COLO668 (cell line): ENCODE measurements at regions not wholly inside any gene's neighbourhood (a gene's known extent, or its start where the extent isn't known, plus 50 kb on each side); places are given as distances from the start of the nearest gene placed in this dataset.
A peak's percentile ranks its signal among the peaks of the same experiment; 100 is the strongest.

Experiments used
- DNase-seq: peaks from one replicate; lab custom pipeline; 2025; ENCODE audit not compliant: unreplicated experiment; lab: John Stamatoyannopoulos, UW

DNA sequence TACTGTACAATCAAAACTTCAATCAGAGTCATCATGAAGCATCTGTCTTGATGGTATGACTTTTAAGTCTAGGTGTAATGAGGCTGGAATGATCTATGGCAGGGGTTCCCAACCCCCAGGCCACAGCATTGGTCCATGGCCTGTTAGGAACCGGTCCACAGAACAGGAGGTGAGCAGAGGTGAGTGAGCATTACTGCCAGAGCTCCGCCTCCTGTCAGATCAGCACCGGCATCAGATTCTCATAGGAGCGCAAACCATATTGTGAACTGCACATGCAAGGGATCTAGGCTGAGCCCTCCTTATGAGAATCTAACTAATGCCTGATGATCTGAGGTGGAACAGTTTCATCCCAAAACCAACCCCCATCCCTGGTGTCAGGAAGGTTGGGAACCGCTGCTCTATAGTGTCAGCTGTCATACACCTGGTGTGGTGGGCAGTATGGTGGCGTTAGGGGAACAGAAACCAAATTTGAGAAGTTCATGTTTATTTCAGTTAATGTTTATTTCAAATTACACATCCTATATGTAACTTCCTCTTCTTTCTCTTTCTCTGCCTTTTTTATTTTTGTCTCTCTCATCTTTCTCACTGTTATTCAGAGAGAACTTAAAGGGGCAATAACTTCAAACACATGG is 432.6 kb downstream of the TNS3 start:
- no peak for DNase-seq

DNA sequence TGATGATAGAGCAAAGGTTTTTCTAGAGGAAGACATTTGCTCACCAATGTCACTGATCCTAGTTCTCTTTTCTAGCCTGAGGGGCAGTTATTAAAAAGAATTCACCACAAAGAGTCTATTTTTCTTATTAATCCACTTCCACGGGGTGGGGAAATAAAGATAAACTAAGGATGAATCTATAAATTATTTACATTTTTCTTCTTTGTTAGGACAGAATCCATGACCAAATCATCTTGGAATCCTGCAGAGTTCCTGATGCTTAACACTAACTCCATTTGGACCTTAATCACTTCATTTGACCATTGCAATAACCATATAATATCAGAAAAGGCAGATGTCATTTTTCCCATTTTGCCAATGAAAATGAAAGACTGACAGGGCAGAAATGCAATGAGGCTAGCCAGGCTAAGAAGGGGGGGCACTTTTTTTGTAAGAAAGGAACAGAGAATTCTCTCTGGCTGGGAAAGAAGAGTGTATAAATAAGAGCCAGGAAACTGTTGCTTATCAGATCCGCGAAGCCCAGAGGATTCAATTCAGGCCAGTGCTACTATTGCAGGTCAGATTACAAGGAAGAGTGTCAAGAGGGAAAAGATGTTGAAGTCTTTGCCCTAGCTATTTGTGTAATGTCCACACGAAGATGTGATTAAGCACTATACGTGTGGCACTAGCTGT is 433.2 kb downstream of the TNS3 start:
- no peak for DNase-seq

DNA sequence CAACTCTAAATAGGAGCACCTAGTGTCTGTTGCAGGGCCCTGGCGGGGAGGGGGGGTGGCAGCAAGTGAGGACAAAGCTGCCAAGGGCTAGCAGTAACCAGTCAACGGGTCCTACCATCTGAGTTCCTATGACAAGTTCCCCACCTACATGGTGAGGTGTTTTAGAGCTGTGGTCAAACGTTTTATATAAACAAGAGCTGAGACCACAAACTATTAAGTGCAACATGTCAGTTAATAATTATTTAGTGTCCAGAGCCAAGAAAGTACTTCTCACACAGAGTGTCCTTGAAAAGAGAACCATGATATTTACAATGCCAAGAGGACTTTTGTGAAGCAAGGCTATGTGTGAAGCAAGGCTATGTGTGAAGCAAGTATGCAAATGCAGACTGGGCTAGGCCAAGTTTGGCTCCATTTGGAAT is 434.7 kb downstream of the TNS3 start:
- DNase-seq: no peak

DNA sequence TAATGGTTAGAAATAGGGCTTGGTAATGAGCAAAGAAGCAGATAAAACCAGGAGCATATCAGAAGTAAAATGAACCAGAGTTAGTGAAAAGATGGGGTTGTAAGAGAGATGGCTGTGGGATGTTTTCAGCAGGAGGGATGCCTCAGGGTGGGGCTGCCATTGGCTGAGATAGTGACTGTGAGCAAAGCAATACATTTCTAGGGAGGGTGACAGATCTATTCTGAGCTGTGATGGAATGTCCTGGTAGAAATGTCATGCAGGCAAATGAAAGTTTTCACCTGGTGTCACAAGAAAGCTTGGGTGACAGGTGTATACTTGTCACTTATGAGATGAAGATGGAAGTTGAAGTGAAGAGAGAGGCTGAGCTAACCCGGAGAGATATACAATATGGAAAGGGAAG is 435.9 kb downstream of the TNS3 start:
- DNase-seq: no peak

DNA sequence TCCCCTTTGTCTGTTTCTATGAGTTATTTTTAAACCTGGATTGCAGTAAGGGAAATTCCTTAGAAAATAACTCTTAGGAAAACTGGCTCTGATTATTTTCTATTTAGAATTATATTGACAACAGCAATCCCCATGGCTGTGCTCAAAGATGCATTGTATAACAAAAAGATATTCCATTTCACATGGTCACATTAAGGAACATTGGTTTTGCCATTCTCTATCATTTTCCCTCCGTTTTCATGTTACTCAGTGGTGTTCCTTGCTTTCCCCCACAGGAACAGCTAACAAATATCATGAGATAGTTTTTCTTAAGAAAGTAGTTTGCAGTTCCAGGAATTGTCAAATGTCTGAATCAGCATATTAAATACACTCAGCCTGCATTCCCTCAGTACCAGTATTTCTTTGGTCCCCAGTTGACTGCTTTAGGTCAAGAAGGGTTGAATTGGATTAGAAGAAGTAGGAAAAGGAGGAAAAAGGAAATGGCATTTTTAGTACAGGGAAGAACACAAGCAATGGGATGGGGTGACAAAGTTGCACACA is 436.7 kb downstream of the TNS3 start:
- DNase-seq: no peak

DNA sequence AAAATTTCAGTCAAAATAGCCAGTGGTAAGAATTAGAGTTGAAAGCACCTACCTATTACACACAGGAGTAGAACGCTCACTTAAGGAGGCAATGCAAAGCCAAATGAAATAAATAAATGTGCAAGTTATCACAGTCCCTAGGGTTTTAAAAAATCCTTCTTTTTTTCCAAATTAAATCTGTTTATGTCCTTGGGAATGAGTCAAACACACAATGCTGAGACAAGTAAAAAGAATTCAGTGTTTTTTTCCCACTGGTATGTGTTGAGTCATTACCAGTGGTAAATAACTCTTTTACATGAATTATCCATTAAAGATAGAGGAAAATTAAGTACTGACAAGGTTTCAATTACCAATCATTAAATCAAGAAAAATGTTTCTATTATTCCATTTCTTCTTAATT is 438.6 kb downstream of the TNS3 start:
- no peak for DNase-seq

DNA sequence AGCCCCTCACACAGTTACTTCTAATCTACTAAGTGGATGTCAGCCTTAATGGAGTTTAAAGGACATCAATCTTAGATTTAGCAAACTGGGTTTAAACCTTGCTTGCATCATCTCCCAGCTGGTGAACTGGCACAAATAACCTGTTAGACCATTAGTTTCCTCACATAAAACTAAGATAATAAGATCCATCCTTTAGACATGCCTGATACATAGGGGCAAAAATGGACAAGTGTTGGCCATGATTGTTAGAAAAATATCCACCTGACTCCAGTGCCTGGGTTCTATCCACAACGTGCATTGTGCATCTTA is 439.1 kb downstream of the TNS3 start:
- no peak for DNase-seq

DNA sequence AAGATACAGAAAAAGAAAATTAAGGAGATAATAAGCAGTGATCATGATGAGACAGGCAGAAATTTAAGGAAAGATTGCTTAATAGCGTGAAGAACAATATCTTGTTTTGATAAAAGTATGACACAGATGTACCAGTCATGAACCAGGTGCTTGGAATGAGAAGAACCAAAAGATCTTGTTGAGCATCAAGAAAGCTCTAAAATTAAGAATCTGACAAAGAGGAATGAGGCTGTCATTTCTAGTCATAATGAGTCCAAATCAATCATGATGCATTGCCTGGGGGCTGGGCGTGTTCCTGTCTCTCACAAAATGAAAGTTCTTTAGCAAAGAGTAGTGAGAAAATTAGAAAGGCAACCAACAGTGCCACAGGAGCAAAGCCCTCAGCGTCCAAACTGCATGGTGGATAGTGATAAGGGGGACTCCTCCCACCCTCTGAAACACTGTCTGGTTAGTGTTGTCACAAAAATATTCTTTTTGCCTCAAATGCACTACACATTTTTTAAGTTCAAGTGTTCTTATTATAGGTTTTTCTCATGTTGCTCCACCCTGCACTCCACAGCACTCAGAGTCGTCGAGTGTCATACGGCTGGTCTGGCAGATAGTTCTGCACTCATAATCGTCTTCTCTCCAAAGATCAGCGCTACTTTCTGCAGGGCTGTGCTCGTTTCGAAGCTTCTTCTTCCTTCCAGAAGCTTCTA is 439.6 kb downstream of the TNS3 start:
- DNase-seq: no peak

DNA sequence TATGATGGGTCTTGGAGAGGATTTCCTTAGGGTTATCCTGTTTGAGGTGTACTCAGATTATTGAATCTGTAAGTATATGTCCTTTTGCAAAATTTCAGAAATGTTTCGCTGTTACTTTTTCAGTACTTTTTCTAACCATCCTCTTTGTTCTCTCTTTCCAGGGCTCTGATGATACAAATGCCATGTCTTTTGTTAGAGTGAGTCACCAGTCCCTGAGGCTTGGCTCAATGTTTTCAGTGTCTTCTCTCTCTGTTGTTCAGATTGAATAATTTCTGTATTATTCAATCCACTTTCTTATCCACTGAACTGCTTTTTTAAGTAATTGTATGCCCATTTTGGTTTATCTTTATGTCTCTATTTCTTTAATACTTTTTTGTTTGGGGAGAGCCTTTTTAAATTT is 449.4 kb downstream of the TNS3 start:
- no peak for DNase-seq

DNA sequence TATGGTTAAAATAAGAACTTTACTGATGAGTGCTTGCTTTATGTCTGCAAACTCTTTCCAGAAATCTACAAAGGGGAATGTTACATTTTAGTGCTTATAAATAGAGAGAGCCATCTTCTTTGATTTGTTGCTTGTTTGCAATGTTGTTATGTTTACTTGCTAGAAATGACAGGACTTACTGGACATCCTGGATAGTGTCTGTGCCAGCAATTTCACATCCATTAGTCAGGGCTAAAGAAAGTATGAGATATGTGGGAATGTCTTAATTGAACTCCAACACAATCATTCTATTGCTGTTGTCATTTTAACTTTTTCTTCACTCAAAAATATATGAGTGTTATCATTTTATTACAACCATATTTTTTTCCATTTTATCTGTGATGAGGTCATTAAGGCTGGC is 453.2 kb downstream of the TNS3 start:
- DNase-seq: no peak

DNA sequence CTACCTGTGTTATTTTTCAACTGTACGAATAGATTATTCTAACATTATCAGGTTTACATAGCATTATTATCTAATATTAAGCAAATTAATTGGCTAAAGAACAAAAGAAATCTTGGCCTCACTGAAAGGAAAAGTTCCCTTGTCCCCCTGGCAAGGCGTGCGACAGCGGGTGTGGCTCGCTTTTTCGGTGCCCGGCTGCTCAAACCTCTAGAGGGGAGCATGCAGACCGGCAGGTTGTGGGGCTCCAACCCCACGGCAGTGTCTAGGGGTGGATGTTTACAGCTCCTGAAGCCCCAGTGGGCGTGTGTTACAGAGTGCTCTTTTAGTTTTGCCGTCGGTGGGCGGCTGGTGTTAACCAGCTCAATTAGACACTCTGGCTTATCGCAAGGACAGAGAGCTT is 456.4 kb downstream of the TNS3 start:
- no peak for DNase-seq

DNA sequence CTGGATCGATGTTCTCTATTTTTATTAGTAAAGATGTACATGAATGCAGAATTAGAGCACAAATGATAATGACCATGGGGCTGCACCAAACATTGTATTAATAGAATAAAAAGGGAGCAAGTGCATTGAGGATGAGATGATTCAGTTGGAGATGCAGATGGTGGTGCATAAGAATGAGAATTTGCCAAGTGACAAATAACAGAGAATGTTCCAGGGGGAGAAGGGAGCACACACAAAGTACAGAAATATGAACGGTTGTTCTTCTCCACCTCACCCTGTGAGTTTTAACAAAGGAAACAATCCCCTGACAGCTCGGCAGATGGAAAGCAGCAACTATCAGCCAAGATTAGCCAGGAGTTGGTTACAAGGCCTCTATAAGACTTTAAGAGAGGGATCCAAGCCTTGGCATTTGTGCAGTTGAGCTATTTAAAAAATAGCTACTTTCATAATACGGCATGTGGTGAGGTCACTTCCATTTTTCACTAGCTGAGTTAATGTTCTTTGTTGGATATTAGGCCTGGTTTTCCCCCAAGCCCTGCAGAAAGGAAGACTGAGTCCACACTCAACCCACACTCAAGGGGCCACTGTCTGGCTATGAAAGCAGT is 462.5 kb downstream of the TNS3 start:
- no peak for DNase-seq

DNA sequence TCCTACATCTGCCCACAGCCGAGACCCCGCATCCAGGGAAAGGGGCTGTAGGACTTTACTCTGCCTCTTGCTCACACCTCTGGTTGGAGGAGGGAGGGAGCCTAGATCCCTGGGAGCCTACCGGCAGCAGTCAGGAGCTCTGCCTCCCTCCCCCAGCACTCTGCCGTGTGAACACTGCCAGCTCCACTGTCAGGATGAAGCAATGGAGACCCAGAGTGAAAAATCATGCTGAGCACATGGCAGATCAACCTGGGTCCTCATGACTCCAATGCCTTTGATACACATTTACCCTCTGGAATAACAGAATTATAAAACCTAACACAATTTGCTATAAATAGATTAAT is 477.7 kb downstream of the TNS3 start:
- no peak for DNase-seq

DNA sequence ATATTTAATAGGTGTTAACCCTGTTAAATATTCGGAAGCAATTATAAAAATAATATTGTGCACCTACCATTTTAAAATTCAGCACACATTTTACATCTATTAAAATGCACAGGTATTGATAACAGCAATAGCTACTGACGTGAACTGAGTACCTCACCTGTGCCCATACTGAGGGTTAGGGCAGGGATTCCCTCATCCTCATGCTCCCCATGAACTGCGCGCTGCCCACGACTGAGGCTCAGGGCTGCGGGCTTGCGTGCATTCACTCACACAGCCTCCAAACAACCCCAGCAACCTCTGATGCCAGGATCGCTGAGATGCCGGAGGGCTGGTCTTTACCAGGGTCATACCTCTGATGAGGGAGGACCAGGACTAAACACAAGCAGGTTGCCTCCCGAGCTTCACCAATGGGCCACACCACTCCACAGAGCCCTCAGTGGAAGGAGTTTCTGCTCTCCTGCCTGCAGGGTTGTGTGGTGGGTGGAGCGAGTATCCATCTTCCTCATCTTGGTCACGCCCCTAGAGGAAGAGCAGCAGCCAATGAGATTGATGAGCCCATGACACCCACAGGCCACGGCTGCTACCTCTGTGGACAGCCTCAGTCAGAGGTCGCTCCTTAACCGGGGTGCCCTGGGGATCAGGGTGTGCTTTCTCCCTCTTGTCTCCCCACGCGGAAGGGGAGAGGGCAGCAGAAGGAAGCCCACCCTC is 478.3 kb downstream of the TNS3 start:
- DNase-seq: no peak

DNA sequence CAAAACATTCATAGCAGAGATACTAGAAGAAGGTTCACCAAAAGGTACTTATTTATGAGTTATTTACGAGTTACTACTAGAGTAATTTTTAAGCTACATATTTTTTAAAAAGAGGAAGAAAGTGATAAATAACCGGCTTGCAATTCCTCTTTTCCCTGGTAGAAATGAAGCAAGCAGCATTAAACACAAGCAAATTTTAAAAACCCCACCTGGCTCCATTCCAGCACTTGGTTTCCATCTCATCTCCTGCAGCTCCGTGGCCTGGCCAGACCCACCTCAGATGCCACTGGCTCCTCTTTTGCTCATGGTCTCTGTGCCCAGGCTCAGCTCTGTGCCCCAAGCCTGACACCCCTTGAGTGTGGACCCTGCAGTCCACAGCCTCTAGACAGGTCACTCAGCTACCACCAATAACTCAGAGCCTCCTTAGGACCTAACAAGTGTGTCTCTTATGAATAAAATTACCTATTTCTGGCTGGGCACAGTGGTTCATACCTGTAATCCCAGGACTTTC is 479.5 kb downstream of the TNS3 start:
- DNase-seq: no peak

DNA sequence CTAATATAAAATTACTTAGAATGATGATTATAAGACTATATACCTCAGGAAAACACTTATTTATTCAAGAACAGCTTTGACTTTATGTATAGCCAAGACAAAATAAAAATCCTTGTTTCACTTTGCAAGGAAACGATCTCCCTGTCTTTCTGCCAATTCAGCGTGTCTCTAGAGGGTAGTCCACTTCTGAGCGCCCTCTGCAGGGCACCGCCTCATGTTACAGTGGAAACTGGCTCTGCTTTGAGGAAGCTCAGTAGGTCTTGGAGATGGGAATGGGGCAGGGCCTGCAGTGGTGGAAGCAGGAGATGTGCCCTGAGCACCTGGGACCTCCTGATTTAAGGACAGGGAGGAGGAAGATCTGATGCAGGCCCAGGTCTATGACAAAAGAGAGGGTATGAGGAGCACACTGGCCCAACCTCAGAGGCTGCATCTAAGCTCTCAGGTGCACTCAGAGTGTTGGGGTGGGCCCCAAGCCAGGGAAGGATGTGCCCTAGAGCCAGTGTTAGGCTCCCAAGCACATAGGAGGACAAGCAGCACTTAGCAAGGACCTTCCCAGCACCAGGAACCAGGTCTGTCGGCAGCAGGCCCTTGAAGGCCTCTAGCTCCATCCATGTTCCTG is 481.0 kb downstream of the TNS3 start:
- peak; percentile 62 for DNase-seq

DNA sequence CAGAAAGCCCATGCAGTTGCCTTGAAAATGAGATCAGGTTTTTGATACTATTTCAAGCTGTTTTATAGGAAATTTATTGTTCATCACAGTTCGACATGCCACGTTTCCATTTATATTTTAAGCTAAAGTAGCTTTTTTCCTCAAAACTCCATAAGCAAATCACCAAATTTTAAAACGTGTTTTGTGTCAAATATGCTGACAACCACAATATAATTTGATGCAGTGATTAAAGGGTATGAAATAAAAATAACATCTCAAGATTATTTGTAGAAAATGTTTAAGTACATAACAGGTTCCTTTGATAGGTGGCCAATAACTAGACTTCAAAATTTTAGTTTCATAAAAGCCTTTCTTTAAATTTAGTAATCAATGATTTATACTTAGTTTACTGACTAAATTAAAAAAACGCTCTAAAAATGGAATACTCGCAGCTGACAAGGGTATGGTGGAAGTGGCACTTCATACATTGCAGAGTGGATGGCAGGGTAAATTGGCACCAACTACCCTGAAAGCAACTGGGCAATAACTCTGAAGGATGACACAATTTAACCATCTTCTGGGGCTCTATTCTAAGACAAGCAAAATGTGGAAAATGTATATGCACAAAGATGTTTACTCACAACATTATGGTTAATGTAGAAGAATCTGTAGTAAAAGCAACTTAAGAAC is 481.6 kb downstream of the TNS3 start:
- no peak for DNase-seq

DNA sequence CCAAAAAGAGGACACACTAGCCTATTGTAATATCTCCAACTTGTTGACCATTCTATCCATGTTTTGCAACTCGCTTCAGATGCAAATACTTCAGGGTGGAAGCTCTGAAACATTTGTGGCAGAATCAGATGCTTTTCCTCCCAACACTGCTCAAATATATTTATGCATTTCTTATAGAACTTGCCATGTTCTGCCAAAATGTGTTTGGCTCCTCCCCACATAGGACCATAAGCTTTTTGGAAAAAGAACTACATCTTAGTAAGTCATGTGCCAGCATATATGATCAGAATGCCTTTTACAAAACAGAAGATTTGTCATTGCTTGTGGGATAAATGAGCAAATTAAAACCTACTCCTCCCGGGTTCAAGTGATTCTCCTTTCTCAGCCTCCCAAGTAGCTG is 484.5 kb downstream of the TNS3 start:
- no peak for DNase-seq

DNA sequence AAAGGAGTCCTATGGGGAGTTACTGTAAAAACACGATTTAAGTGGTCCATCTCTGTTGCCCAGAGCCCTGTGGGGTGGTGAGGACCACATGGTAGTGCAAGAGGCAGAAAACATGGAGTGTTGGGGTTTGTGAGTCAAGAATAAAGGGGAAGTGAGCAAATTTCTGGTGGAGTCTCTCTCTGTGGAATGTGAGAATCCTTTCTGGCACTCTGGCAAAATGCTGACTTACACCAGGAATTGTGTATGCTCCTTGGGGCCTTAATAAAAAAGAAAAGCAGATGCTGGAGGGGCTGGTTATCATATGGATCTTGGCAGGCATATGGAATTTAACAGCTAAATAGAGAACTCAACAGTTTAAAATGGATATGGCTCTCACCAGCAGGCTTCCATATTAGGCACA is 486.0 kb downstream of the TNS3 start:
- no peak for DNase-seq

DNA sequence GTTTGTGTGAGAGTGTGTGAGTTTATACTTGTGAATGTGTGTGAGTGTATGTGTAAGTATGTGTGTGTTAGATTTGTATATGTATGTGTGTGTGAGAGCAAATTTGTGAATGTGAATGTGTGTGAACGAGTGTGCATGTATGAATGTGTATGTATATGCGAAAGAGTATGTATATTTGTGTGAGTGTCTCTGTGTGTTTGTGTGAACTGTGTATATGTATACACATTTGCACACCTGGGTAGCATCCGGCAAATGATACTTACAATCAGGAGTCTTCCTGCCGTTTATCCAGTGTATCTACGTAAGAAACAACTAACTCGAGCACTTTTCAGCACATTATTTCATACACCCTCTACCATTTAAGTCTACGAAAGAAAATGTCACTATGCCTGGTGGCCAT is 487.4 kb downstream of the TNS3 start:
- no peak for DNase-seq
